22Rv1 (cell line): ENCODE measurements at regions not wholly inside any gene's neighbourhood (a gene's known extent, or its start where the extent isn't known, plus 50 kb on each side); places are given as distances from the start of the nearest gene placed in this dataset.

Experiments
- H3K27ac ChIP-seq: fragments of 450-650 bp; 2 replicates; pipeline ENCODE4 v1.5.1; 2017
- ZFX ChIP-seq: fragments of 450-650 bp; IDR thresholded peaks from 2 replicates; pipeline ENCODE4 v1.6.1; 2017; ENCODE audit warnings: antibody characterized with exemption, borderline replicate concordance
- TF ChIP-seq, protein P1 (sequence below): fragments of 450-650 bp; IDR thresholded peaks from 2 replicates; pipeline ENCODE4 v1.5.1; 2017; ENCODE audit warnings: mild to moderate bottlenecking

DNA sequence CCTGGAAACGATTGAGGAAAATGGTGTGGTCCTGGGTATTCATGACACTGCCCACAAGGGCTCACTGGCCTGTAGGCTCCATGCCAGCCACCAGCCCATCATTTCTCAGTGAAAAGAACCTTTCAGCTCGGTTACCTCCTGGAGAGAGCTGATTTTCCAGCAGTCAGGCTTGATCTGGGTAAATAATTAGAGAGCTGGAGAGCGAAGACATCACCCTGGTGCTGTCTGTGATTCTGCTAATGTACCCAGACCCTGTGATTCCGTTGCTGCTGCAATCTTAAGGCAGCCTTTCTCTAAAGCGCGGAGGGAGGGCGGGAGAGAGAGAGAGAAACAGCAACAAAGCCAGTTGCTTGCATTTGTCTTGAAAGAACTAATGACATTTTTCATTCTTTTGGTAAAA is 221.9 kb upstream of the TOPAZ1 start:
- no peak overlapping the region for H3K27ac ChIP-seq
- TF ChIP-seq, protein P1, sequence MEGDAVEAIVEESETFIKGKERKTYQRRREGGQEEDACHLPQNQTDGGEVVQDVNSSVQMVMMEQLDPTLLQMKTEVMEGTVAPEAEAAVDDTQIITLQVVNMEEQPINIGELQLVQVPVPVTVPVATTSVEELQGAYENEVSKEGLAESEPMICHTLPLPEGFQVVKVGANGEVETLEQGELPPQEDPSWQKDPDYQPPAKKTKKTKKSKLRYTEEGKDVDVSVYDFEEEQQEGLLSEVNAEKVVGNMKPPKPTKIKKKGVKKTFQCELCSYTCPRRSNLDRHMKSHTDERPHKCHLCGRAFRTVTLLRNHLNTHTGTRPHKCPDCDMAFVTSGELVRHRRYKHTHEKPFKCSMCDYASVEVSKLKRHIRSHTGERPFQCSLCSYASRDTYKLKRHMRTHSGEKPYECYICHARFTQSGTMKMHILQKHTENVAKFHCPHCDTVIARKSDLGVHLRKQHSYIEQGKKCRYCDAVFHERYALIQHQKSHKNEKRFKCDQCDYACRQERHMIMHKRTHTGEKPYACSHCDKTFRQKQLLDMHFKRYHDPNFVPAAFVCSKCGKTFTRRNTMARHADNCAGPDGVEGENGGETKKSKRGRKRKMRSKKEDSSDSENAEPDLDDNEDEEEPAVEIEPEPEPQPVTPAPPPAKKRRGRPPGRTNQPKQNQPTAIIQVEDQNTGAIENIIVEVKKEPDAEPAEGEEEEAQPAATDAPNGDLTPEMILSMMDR: no peak

DNA sequence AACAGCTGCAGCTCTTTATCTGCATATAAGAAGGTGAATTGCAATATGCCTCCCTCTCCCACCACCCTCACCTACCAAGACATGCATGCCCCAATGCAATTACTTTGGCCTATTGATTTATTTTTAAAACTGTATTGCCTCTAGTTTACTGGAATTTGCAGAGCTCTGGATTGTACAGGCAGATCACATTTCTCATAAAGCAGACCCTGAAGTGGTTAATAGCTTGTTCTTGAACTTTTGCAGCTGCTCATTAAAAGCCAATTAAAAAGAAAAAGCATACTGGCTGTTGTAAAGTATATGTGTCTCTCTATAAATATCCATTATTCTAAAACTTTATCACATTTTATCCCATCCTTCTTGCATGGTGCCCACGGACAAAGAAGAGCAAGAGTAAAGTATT is 221.5 kb upstream of the TOPAZ1 start:
- H3K27ac ChIP-seq: no peak overlapping the region

DNA sequence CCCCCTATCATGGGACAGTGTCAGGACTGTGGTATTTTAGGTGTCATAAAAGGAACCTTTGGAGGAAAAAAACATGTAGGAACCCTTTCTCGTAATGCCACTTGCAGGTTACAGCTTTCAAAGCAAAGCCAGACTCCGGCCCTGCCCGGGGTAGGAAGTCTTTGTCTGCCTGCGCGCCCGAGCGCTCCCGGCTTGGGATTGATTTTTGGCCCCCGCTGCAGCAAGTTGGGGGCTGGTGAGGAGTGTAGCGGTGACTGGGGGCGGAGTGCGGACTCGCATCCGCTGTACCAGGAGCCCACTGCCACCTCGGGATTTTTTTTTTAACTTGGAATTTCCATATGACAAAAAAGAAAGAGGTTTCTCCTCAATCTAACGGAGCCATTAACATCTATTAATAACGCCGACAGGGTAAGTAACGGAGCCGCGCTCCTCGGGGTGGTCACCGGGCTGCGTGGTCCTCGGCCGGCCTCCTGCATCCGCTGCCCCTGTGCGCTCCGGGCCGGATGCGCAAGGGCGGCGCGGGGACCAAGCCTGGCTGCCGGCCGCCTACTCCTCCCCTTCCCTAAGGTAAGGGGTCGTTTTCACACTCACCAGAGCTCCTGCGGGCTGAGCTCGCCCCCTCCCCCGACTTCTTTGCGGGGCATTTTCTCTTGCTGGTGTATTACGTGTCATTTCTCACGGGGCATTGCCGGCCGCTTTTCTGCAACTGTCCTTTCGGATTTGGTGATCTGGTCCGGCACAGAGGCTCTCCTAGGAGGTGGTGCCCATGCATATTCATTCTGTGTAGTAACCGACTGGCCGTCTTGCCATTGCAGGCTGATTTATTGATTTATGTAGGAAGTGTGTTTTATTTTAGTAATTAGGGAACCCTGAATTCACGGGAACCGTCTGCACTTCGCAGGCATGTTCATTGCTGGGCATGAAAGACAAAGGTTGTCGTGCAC is 219.8 kb upstream of the TOPAZ1 start:
- TF ChIP-seq, protein P1: no peak
- no peak for TF ChIP-seq ZFX

More for the DNA sequence above, 221.5 kb upstream of the TOPAZ1 start:
- no peak for TF ChIP-seq ZFX
- TF ChIP-seq, protein P1: no peak

DNA sequence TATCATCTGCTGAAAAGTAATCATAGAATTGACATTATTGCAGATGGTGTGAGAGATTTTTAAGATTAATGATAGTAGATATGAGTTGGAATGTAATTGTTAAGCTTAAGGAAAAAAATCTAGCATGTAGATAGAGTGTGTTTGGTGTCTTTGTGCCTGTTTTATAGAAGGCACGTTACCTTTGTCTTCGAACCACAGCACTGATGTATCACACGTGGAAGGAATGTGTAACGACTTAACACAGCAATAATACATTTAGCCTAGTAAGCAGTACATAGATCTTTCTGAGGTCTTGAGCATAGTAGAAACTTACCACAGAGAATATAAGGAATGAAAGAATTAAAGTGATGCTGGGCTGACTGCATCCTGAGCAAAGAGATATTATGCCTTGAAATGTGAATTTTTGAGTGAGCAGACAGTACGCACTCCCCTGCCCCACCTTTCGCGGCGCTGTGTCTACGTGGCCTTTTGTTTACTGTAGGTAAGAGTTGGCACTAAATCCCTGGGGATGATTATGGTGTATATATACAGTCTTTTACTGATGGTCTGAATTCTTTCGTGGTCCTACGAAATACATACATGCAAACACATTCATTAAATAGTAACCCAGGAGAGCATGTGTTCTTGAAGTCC is 217.6 kb upstream of the TOPAZ1 start:
- no peak overlapping the region for H3K27ac ChIP-seq
- no peak for TF ChIP-seq ZFX
- TF ChIP-seq, protein P1: peak; percentile 38

More for the DNA sequence above, 219.8 kb upstream of the TOPAZ1 start:
- no peak overlapping the region for H3K27ac ChIP-seq

DNA sequence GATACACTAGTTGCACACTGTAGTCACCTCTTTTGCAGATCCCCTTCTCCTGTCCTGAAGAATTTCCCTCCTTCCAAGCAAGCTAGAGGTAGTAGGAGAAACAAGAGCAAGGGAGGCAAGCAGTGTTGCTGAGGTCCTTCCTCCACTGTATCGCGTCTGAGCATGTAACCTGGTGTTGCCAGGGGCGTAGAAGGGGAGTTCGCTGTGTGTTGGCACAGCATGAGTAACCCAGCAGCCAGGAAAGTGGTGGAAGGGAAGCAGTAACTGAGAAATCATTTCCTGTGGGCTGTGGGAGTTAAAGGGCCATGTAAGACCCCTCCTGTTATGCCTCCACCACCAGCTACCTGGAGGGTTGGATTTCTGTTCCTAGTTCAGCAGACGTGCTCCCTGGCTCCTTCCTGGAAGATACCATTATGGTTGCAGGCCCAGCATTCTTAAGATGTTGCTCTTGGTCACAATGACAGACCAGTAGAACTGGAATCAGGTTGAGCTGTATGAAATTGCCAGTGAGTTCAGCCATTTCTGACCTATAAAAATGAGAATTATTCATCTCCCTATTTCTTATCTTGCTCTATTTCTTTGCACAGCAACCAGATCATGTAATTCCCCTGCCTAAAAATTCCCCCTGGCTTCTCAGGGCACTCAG is 215.3 kb upstream of the TOPAZ1 start:
- TF ChIP-seq, protein P1: no peak
- no peak for TF ChIP-seq ZFX
- no peak overlapping the region for H3K27ac ChIP-seq

DNA sequence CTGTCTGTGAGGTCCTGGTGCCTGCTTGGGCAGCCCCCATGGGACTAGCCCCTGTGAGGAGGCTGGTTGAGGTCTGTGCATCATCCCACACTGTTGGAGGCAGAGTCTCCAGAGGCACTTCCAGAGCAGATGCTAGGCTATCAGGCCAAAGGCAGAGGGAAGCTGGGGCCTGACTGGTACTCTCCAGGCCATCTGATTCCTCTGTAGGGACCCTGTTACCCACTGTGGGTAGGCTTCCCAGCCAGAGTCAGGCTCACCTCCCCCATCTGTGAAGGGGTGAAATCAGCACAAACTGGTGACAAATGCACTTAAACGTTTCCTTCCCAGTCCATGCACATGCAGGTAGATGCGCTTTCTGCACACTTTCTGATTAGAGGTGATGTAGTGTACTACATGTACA is 212.6 kb upstream of the TOPAZ1 start:
- TF ChIP-seq, protein P1: no peak
- TF ChIP-seq ZFX: no peak
- no peak overlapping the region for H3K27ac ChIP-seq
